B cell (primary cell): ENCODE measurements at regions not wholly inside any gene's neighbourhood (a gene's known extent, or its start where the extent isn't known, plus 50 kb on each side); places are given as distances from the start of the nearest gene placed in this dataset.

Experiments
- ATAC-seq: fragments of 200-7000 bp; cut with Tn5 transposase; one replicate; pipeline ENCODE4 v1.10.0; 2021; ENCODE audit warnings: low read depth, mild to moderate bottlenecking, moderate number of reproducible peaks, moderate library complexity
- CTCF ChIA-PET: fragments of 350-600 bp; sonication (Branson Sonifier 250); formaldehyde crosslinking; loops from one replicate; lab custom pipeline; 2021; ENCODE audit warnings: antibody characterized with exemption, inconsistent platforms; lab: Charles Lee
- POLR2A ChIA-PET: fragments of 350-600 bp; sonication (Branson Sonifier 250); formaldehyde crosslinking; loops from one replicate; lab custom pipeline; 2021; ENCODE audit warnings: antibody characterized with exemption; lab: Charles Lee
- DNase-seq: peaks from one replicate; pipeline ENCODE4 v3.0.0; 2013
- H2AFZ ChIP-seq: 2 replicates; pipeline ENCODE4 v1.6.1; 2012; ENCODE audit warnings: mild to moderate bottlenecking, low read depth, low read length; ENCODE audit not compliant: insufficient read depth, poor library complexity, severe bottlenecking
- H3K27ac ChIP-seq, 2 donors: 1 replicate in 1 of 2; 2 replicates in 1 of 2; pipeline ENCODE4 v1.5.1; 2012 to 2013; ENCODE audit warnings: low read length in 2 of 2, mild to moderate bottlenecking in 2 of 2, moderate library complexity in 1 of 2
- H3K27me3 ChIP-seq, 4 experiments: fragments of 200-600 bp in 1 of 4; sonication (generic) in 1 of 4; replicated peaks in 1 of 4; 1 replicate in 2 of 4; 2 replicates in 2 of 4; pipeline versions ENCODE4 v1.6.1 to v1.7.0; 2013 to 2016; ENCODE audit warnings: low read length in 3 of 4, mild to moderate bottlenecking in 2 of 4, mixed read lengths in 1 of 4, moderate library complexity in 1 of 4; ENCODE audit not compliant: insufficient read depth in 4 of 4, control insufficient read depth in 3 of 4; ENCODE audit errors: control extremely low read depth in 1 of 4
- H3K36me3 ChIP-seq, 2 experiments: replicated peaks in 1 of 2; 1 replicate in 1 of 2; 2 replicates in 1 of 2; pipeline versions ENCODE4 v1.6.1 to v1.7.1; 2013; ENCODE audit warnings: low read length in 1 of 2; ENCODE audit not compliant: insufficient read depth in 2 of 2, control insufficient read depth in 1 of 2; ENCODE audit errors: control extremely low read depth in 1 of 2, extremely low read depth in 1 of 2
- H3K4me1 ChIP-seq, 2 donors: fragments of 200-600 bp in 1 of 2; sonication (generic) in 1 of 2; 1 replicate in 1 of 2; 2 replicates in 1 of 2; pipeline versions ENCODE4 v1.5.1 to v1.6.1; 2013 to 2017; ENCODE audit warnings: low read length in 2 of 2; ENCODE audit not compliant: control insufficient read depth in 2 of 2, insufficient read depth in 2 of 2
- H3K4me2 ChIP-seq: replicated peaks from 2 replicates; pipeline ENCODE3; 2012; ENCODE audit warnings: mild to moderate bottlenecking, low read depth, low read length; ENCODE audit not compliant: poor library complexity, severe bottlenecking
- H3K4me3 ChIP-seq, 5 experiments: fragments of 200-600 bp in 1 of 5; sonication (generic) in 1 of 5; 1 replicate in 3 of 5; 2 replicates in 2 of 5; pipeline versions ENCODE4 v1.5.1 to v1.7.0; 2011 to 2016; ENCODE audit warnings: low read length in 4 of 5, mild to moderate bottlenecking in 4 of 5, low read depth in 2 of 5, control low read depth in 1 of 5, moderate library complexity in 1 of 5; ENCODE audit not compliant: insufficient read depth in 1 of 5; ENCODE audit errors: control extremely low read depth in 1 of 5, extremely low read depth in 1 of 5
- H3K79me2 ChIP-seq: fragments of 200-600 bp; sonication (generic); one replicate; pipeline ENCODE4 v1.6.0; 2016; ENCODE audit warnings: low read length; ENCODE audit not compliant: control insufficient read depth, insufficient read depth
- H3K9ac ChIP-seq: fragments of 200-600 bp; sonication (generic); 2 replicates; pipeline ENCODE4 v1.6.1; 2017; ENCODE audit warnings: mild to moderate bottlenecking, low read length, moderate library complexity
- H3K9me3 ChIP-seq, 3 donors: one replicate each; pipeline versions ENCODE4 v1.6.1 to v1.7.1; 2013; ENCODE audit warnings: low read length in 2 of 3; ENCODE audit not compliant: control insufficient read depth in 2 of 3, insufficient read depth in 1 of 3; ENCODE audit errors: control extremely low read depth in 1 of 3
- H4K20me1 ChIP-seq: 2 replicates; pipeline ENCODE4 v1.6.0; 2012; ENCODE audit warnings: mild to moderate bottlenecking, low read length; ENCODE audit not compliant: insufficient read depth, control insufficient read depth, poor library complexity, severe bottlenecking
- H3K27ac Mint-ChIP-seq: one replicate; pipeline ENCODE4 v1.8.0; 2021; ENCODE audit warnings: mixed read lengths
- H3K27me3 Mint-ChIP-seq: one replicate; pipeline ENCODE4 v1.8.0; 2021; ENCODE audit warnings: mixed read lengths
- H3K4me1 Mint-ChIP-seq: one replicate; pipeline ENCODE4 v1.8.0; 2021; ENCODE audit warnings: mixed read lengths
- H3K4me3 Mint-ChIP-seq: one replicate; pipeline ENCODE4 v1.8.0; 2021; ENCODE audit warnings: mixed read lengths
- H3K9me3 Mint-ChIP-seq: one replicate; pipeline ENCODE4 v1.8.0; 2022; ENCODE audit warnings: mixed read lengths; ENCODE audit not compliant: insufficient read depth
- EZH2 ChIP-seq: IDR thresholded peaks from 2 replicates; pipeline ENCODE4 v1.6.1; 2012; ENCODE audit warnings: borderline replicate concordance, low read depth, mild to moderate bottlenecking, moderate library complexity, low read length; ENCODE audit not compliant: insufficient read depth, poor library complexity, severe bottlenecking
- WGBS: methylation state at CpG from one replicate; pipeline ENCODE4 v1.1.5; 2013; ENCODE audit warnings: missing lambda C conversion rate; ENCODE audit not compliant: insufficient coverage; 5-methylcytosine and 5-hydroxymethylcytosine counted together
- intact Hi-C: fragments of 100-400 bp; cut with micrococcal nuclease; formaldehyde crosslinking; loops from one replicate; pipeline ENCODE4 v1.10.0; 2022
- TF ChIP-seq, protein P1 (sequence below): fragments of 200-600 bp; IDR thresholded peaks from one replicate; pipeline ENCODE4 v1.8.0; 2022; ENCODE audit warnings: antibody characterized with exemption, mild to moderate bottlenecking

DNA sequence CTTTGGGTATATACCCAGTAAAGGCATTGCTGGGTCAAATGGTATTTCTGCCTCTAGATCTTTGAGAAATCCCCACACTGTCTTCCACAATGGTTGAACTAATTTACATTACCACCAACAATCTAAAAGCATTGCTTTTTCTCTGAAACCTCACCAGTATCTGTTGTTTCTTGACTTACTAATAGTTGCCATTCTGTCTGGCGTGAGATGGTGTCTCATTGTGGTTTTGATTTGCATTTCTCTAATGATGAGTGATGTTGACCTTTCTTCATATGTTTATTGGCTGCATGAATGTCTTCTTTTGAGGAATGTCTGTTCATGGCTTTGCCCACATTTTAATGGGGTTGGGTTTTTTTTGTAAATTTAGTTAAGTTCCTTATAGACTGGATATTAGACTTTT is 382.6 kb upstream of the ZNF804A start:
- Histone ChIP-seq H3K4me3 (no peak overlapping the region), H3K27ac (no peak overlapping the region), H3K9me3 (peaks cover 0 to 3% (median 0%) of the 10 kb centered on the region in 3 donors), H3K36me3 (no peaks in the 10 kb centered on the region), H4K20me1 (no peaks in the 10 kb centered on the region), H3K4me2 (no peak overlapping the region), H3K9ac (no peak overlapping the region), H3K27me3 (no peaks in the 10 kb centered on the region), H2AFZ (no peak overlapping the region), H3K79me2 (no peaks in the 10 kb centered on the region), H3K4me1 (no peaks in the 10 kb centered on the region)
- H3K9me3 Mint-ChIP-seq: peaks cover 9% of the 10 kb centered on the region
- 73% methylated on average over 1 of the region's 1 CpG for WGBS
- ATAC-seq: no peak
- POLR2A ChIA-PET: no interaction called here
- no peak overlapping the region for H3K4me3 Mint-ChIP-seq
- no peak overlapping the region for H3K27ac Mint-ChIP-seq
- intact Hi-C loops: no loop called here
- DNase-seq: no peak
- no peaks in the 10 kb centered on the region for H3K4me1 Mint-ChIP-seq
- TF ChIP-seq EZH2: no peak
- TF ChIP-seq, protein P1, sequence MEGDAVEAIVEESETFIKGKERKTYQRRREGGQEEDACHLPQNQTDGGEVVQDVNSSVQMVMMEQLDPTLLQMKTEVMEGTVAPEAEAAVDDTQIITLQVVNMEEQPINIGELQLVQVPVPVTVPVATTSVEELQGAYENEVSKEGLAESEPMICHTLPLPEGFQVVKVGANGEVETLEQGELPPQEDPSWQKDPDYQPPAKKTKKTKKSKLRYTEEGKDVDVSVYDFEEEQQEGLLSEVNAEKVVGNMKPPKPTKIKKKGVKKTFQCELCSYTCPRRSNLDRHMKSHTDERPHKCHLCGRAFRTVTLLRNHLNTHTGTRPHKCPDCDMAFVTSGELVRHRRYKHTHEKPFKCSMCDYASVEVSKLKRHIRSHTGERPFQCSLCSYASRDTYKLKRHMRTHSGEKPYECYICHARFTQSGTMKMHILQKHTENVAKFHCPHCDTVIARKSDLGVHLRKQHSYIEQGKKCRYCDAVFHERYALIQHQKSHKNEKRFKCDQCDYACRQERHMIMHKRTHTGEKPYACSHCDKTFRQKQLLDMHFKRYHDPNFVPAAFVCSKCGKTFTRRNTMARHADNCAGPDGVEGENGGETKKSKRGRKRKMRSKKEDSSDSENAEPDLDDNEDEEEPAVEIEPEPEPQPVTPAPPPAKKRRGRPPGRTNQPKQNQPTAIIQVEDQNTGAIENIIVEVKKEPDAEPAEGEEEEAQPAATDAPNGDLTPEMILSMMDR: no peak
- CTCF ChIA-PET: no interaction called here
- H3K27me3 Mint-ChIP-seq: no peaks in the 10 kb centered on the region

DNA sequence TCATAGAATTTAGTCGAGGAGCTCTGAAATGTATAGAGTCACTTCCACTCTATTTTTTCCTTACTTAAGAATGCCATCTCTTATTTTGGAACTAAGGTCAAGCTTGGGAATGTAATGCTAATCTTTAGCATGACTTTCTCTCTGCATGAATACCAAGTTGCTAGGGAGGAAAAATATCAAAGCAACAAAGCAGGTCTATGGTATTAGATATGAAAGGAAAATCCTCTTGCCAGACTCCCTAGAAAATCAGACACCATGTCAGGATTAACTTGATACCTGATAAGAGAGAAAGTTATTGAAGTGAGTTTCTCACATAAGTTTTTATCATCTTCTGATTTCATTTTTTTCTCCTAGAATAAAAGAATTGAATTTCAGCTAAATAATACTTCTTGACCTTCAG is 341.7 kb upstream of the ZNF804A start:
- intact Hi-C loops: no loop called here
- Mint-ChIP-seq H3K4me3 (no peak overlapping the region), H3K27ac (no peak overlapping the region), H3K4me1 (no peaks in the 10 kb centered on the region), H3K9me3 (no peaks in the 10 kb centered on the region), H3K27me3 (no peaks in the 10 kb centered on the region)
- no peak overlapping the region for H3K9ac ChIP-seq
- H3K27ac ChIP-seq: no peak overlapping the region
- DNase-seq: no peak
- no peaks in the 10 kb centered on the region for H4K20me1 ChIP-seq
- no peaks in the 10 kb centered on the region for H3K36me3 ChIP-seq
- ATAC-seq: no peak
- no peaks in the 10 kb centered on the region for H3K27me3 ChIP-seq
- H3K4me1 ChIP-seq: no peaks in the 10 kb centered on the region
- no peak overlapping the region for H3K4me2 ChIP-seq
- H3K4me3 ChIP-seq: no peak overlapping the region
- CTCF ChIA-PET: no interaction called here
- H3K79me2 ChIP-seq: no peaks in the 10 kb centered on the region
- no peaks in the 10 kb centered on the region for H3K9me3 ChIP-seq
- POLR2A ChIA-PET: no interaction called here
- WGBS: no CpG with 5 or more reads among the region's 1 CpG
- no peak for TF ChIP-seq EZH2
- TF ChIP-seq, protein P1: no peak
- H2AFZ ChIP-seq: no peak overlapping the region
